Epithelial cell of esophagus (primary cell): ENCODE measurements at regions not wholly inside any gene's neighbourhood (a gene's known extent, or its start where the extent isn't known, plus 50 kb on each side); places are given as distances from the start of the nearest gene placed in this dataset.
A peak's percentile ranks its signal among the peaks of the same experiment; 100 is the strongest.

ENCODE experiments used
- DNase-seq: peaks from one replicate; pipeline ENCODE4 v3.0.0; 2010; ENCODE audit warnings: low read depth
- H3K4me3 ChIP-seq: 2 replicates; pipeline ENCODE4 v1.5.1; 2011; ENCODE audit warnings: mild to moderate bottlenecking, low read length, control low read depth
- TF ChIP-seq, protein P1 (sequence below): IDR thresholded peaks from 2 replicates; pipeline ENCODE4 v1.5.1; 2011; ENCODE audit warnings: low read depth, mild to moderate bottlenecking, low read length, control low read depth, inconsistent platforms; ENCODE audit not compliant: insufficient read depth; ENCODE audit errors: missing control alignments

DNA sequence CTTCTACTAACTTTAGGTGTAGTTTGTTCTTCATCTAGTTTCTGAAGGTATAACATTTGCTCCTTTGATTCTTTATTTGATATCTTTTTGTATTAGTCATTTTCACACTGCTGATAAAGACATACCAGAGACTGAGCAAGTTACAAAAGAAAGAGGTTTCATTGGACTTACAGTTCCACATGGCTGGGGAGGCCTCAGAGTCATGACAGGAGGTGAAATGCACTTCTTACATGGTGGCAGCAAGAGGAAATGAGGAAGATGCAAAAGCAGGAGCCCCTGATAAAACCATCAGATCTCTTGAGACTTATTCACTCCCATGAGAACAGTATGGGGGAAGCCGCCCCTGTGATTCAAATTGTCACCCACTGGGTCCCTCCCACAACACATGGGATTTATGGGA lies 544.4 kb upstream of the DSEL start:
- no peak for DNase-seq
- TF ChIP-seq, protein P1, sequence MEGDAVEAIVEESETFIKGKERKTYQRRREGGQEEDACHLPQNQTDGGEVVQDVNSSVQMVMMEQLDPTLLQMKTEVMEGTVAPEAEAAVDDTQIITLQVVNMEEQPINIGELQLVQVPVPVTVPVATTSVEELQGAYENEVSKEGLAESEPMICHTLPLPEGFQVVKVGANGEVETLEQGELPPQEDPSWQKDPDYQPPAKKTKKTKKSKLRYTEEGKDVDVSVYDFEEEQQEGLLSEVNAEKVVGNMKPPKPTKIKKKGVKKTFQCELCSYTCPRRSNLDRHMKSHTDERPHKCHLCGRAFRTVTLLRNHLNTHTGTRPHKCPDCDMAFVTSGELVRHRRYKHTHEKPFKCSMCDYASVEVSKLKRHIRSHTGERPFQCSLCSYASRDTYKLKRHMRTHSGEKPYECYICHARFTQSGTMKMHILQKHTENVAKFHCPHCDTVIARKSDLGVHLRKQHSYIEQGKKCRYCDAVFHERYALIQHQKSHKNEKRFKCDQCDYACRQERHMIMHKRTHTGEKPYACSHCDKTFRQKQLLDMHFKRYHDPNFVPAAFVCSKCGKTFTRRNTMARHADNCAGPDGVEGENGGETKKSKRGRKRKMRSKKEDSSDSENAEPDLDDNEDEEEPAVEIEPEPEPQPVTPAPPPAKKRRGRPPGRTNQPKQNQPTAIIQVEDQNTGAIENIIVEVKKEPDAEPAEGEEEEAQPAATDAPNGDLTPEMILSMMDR = no peak
- no peak overlapping the region for H3K4me3 ChIP-seq

DNA sequence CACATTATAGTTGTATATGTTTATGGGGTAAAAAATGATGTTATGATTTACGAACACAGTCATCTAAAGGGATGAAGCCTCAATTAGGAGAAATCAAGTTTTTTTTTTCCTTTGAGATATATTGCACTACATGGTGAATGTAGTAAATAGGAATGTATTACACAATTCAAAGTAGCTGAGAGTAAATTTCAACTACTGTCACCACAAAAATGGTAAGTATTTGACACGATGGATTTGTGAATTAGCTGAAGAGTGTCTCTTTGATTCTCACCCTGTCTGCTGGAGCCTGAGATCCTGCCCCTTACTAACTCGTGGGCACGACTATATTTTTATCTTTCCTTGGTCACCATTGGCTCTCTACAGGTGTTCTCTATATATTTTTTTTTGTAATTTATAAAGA lies 540.4 kb upstream of the DSEL start:
- DNase-seq = no peak
- TF ChIP-seq, protein P1 = no peak
- no peak overlapping the region for H3K4me3 ChIP-seq

DNA sequence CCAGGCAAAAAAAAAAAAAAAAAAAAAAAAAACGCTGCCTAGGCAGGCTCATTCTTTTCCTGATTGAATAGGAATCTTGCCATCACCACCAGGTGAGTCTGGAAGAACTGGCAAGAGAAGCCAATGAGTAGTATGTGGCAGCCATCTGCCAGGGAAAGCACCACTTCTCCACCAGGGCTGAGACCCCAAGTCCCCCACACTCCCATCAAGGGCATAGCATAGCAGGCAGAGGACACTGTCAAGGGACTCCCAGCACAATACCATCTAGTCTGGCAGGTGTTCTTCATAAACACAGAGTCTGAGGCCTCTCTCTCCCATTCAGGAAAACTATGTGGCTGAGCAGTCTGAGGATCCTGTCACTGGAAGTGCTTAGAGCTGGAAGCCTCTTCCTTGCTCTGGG lies 538.1 kb upstream of the DSEL start:
- TF ChIP-seq, protein P1 = no peak

DNA sequence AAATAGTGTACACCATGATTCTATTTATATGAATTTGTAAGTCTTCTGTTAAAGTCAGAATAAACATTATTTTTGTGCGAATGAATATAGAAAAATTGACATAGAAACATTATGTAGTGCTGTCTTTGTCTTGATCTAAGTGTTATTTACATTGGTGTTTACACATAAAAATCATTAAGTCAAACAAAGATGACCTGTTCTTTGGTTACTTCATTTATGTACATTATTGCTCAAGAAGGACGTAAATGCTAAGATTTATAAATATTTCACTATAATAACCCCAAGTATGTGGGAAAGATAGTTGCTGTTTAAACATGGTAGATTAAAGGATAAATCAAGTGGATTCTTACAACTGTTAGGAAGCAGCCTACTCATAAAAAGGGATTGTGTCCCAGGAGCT lies 536.8 kb upstream of the DSEL start:
- TF ChIP-seq, protein P1 = no peak
- DNase-seq = no peak
- H3K4me3 ChIP-seq = no peak overlapping the region

More for the DNA sequence above, 538.1 kb upstream of the DSEL start:
- DNase-seq = no peak
- H3K4me3 ChIP-seq = no peak overlapping the region

DNA sequence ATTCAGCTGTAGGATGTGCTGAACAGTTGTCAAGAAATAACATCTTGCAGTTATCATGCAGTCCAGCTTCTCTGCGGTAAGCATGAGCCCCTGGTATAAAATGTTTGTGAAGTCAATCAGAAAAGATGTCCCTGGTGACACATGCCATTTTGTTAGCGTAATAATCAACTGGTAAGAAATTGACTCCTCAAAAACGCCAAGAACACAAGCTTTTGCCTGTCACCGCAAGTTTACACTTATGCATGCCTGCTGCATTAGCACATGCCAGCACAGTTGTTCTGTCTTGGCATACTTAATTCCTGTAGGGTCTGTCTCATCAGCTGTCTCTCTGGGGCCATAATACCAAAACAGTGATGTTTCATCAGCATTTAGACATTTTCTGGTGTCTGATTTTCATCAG lies 524.8 kb upstream of the DSEL start:
- no peak overlapping the region for H3K4me3 ChIP-seq
- TF ChIP-seq, protein P1 = no peak
- peak; percentile 8 for DNase-seq

DNA sequence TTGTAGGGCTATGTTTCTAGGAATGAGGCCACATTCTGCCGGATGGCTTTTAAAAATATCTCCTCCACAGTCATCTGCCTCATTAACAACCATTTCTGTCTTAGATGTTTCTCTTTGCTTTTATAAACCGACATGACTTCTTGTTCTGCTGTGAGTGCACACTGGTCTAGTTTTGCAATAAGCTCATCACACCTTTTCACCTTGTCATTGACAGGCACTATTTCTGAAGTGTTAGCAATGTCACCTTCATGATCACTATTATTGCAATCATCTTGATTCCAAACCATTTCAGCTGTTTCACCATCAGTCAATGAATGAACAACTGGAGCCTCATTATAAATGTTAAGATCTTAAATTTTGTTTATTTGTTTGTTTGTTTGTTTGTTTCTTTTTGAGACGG lies 523.7 kb upstream of the DSEL start:
- TF ChIP-seq, protein P1 = no peak
- DNase-seq = no peak
- no peak overlapping the region for H3K4me3 ChIP-seq

DNA sequence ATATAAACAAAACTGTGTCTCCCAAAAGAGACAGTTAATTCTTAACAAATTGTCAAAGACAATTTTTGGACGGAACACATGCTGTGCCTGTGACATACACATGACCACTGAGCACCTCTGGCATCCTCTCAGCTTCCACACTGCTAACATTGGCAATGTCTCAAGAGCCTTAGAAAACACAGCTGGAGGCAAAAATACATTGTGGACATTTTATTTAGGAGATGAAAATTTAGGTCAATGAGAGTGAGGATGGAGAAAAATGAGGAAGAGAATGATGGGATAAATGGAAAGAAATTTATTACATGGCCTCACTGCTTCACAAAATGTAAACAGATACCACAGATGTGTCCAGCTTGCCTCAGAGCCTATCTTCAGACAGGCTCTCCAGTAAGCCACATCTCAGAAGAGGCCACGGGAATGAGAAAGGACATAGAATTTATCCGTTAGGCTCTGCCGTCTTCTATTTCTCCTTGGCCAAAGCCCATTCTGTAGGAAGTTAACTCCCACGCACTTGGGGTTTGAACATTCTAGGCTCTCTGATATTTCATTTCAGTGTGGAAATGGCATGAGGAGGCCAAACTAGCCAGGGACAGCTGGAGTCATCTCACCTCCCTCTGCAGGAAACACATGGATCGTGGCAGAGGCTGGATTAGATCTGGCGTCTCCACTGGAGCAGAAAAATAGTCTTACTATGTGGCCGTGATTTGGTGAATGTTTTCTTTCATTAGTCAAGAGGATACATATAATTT lies 519.4 kb upstream of the DSEL start:
- H3K4me3 ChIP-seq = no peak overlapping the region
- TF ChIP-seq, protein P1 = no peak
- DNase-seq = no peak
